Renal pelvis (tissue), 1 donor: ENCODE measurements at regions not wholly inside any gene's neighbourhood (a gene's known extent, or its start where the extent isn't known, plus 50 kb on each side); places are given as distances from the start of the nearest gene placed in this dataset.
"Not testable (repeated sequence)": the region's sequence is repeated elsewhere in the genome, so short reads cannot be mapped to it uniquely, and the experiment has no call there.

ENCODE experiments used
- DNase-seq: peaks from one replicate; pipeline ENCODE4 v3.0.0-alpha.2; 2013

DNA sequence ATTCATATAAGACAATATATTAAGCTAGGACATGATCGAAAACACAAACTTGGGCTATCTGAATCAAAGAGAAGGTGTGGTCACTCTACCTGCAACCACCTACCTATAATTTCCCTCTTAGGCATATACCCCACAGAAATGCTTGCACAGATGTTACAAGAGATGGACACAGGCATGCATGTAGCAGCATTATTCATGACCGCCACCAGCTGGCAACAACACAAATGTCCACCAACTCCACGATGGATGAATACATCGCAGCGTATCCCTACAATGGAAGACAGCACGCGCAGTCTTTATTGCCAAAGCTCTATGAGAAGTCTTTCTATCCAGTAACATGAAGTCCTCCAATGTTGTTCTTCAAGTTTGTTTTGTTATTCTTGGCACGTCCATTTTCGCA is 90.8 kb downstream of the ARL4C start:
- DNase-seq, result no peak

DNA sequence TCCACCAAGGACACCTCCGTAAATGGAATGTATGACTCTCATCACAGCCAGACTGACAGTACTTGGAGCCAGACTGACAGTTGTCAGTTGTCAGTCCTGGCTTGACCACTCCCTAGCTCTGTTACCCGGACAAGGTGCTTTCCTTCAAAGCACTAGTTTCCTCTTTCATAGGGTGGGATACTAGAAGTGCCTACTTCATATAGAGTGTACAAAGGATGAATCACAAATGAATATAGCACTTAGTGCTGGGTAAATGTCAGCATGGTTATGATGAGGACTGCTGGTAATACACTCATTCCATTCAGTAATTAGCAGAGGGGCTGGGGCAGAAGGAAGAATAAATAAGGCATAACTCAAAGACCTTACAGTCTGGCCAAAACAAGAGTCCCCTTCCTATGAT is 91.4 kb downstream of the ARL4C start:
- no peak for DNase-seq

DNA sequence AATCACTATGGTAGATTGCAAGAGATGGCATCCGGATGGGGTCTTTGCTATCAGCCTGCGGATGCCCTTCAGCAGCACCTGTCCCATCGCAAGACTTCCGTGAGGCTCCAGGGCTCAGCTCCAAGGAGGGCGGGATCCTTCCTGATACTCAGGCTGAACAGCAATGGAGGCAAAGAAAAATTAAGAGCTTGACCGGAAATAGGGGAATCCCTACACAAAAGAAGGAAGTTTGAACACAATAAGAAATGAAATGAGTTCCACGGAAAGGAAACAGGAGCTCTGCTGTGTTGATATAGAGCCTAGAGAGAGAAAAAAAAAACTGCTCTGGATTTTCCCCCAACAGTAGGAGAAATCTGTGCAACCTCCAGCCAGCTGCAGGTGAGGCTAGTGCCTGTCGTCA is 91.9 kb downstream of the ARL4C start:
- no peak for DNase-seq

DNA sequence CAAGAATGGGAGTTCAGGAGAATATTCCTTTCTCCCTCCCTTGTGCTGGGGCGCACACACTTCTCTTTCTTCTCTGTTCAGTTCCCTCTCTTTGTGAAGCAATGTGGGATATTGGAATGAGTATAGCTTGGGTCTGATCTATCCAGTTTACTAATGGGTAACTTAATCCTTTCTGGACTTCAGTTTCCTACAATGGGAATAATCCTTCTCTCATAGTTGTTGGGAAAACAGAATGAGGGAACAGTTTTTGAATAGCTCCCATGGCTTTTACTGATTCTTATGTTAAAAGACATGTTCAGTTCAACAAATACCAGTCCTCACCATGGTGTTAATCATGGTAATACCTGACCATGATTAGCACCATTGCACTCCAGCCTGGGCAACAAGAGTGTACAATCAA is 93.1 kb downstream of the ARL4C start:
- no peak for DNase-seq

- DNase-seq, result no peak
Observed at GRCh38 chr2:234403074-234403473, 93.8 kb downstream of the ARL4C start.

DNA sequence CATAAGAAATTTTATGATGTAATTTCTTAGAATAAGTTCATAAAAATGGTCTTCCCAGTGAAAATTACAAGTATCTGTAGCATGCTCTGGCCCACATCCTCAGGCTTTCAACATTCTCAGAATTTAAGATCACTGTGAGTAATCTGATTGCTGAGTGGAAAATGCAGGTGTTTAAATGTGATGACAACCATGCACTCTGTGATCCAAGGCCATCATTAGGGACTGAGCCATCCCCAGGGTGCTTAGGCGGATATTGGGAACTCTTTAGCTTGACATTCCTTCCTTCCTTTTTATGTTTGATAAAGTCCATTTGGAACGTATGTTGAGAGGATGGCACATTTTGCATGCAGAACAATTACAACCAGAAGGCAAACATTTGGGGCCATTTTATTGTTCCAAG is 95.5 kb downstream of the ARL4C start:
- DNase-seq, result no peak

DNA sequence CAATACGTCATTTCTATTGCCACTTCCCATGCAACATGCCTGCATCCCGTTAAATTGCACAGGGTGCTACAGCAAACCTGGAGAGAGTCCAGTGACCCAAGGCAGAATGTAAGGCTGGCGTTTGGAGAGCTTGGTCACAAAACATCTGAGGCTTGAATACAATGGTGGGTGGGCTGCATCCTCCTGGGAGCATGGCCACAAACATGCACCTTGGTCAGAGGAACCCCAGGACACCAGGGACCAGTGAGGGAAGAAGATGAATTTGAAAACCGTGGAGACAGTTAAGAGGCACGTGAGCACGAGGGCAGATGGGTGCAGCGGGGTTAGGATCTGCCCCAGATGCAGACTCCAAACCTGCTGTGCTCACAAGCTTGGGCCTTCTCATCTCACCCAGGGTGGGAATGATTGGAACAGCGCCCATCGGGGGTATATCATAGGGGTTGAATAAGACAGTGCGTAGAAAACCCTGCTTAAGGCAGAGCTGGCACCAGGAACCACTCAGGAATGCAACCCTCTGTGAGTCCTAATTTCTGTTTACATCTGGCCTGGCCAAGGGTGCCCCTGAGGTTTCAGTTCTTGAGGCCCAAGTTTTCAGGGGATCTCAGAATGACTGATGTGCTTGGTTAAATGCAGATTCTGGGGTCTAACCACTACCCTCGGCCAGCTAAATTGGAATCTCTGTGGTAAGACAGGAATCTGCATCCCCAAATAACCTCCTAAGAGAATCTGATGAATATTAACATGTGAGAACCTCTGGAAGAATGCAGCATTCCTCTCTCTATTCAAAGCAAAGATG is 97.2 kb downstream of the ARL4C start:
- no peak for DNase-seq

- no peak for DNase-seq
Observed at GRCh38 chr2:234398531-234398930, 98.3 kb downstream of the ARL4C start.

DNA sequence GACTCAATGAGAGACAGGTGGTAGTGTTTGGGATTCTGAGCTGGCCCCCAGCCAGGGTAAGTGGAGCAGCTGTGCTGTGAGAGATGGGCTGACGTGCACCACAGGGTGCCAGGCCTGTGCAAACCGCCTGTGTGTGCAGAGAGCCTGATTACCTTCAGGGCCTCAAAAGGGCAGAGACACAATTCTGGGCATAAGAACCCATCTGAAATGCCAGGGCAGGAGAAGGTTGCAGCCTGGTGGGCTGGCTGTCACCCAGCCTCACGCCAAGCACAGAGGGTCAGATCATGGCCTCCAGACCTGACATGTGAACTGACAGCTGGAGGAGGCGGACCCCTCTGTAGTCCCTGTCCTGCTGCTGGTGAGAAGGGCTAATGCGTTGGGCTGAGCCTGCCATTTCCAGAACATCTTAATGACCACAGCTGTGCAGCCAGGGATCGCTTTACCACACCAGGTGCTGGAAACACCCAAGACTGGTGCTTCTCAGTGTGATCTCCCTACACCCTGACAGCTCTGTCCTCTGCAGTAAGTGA is 100.9 kb downstream of the ARL4C start:
- DNase-seq, result no peak

- DNase-seq, result no peak
Observed at GRCh38 chr2:234394450-234394849, 102.4 kb downstream of the ARL4C start.

- DNase-seq, result no peak
Observed at GRCh38 chr2:234393354-234393753, 103.5 kb downstream of the ARL4C start.

DNA sequence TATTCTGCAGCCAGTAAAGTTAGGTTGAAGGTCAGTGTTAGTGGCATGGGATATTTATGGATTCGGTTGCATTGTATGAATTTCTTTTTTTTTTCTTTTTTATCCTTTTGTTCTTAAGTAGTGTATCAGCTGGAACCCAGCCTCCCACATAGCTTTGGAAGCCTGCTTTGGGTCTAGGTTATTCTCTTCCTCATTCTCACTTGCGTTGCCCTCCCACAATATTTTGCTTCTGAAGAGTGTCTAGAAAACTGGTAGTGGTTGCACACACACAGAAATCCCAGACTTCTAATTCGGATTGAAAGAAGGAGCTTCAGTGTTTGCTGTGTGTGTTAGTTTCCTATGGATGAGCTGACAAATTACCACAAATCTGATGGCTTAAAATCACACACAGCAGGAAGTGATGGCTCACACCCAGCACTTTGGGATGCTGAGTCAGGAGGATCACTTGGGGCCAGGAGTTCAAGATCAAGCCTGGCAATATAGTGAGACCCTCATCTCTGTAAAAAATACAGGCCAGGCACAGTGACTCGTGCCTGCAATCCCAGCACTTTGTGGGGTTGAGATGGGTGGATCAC is 104.8 kb downstream of the ARL4C start:
- DNase-seq, result no peak

DNA sequence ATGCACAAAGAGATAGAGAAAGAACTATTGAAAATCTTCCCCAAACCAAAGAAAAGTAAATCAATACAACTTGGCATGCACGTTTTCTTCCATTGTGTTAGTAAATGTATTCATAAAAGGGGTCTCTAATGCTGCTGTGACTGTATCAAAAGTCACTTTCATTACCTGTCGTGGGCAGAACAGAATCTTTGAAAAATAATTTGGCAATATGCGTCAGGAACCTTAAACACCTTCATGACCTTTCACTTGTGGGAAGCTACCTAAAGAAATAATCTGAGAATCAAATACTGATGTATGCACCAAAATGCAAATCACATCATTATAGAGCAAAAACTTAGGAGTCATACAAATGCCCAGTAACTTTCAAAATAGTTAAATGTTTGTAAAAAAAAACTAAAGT is 105.3 kb downstream of the ARL4C start:
- DNase-seq, result no peak

- DNase-seq, result not testable (repeated sequence)
Observed at GRCh38 chr2:234389661-234390060, 107.2 kb downstream of the ARL4C start.

DNA sequence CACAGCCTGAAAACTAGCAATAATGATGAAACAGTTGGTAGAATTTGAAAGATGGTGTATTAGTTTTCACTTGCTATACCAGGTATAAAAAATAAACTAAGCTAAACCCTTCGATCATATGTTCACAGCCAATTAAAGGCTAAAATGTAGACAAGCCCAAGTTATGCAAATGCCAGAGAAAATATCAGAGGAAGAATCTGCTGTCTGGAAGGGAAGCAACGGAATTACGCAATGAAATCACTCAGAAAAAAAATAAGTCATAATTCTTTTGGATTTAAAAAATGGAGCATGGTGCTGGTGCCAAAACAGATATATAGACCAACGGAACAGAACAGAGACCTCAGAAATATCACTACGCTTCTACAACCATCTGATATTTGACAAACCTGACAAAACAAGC is 108.3 kb downstream of the ARL4C start:
- DNase-seq, result no peak

GRCh38 chr2:234386971-234387370 is 109.9 kb downstream of the ARL4C start:
- DNase-seq, result no peak

GRCh38 chr2:234382131-234382530 is 114.8 kb downstream of the ARL4C start:
- DNase-seq, result no peak

- not testable (repeated sequence) for DNase-seq
Observed at GRCh38 chr2:234378958-234379357, 117.9 kb downstream of the ARL4C start.

GRCh38 chr2:234378440-234378839 is 118.4 kb downstream of the ARL4C start:
- DNase-seq, result no peak

- no peak for DNase-seq
Observed at GRCh38 chr2:234377761-234378391, 119.0 kb downstream of the ARL4C start.

- DNase-seq, result no peak
Observed at GRCh38 chr2:234376229-234376628, 120.7 kb downstream of the ARL4C start.

DNA sequence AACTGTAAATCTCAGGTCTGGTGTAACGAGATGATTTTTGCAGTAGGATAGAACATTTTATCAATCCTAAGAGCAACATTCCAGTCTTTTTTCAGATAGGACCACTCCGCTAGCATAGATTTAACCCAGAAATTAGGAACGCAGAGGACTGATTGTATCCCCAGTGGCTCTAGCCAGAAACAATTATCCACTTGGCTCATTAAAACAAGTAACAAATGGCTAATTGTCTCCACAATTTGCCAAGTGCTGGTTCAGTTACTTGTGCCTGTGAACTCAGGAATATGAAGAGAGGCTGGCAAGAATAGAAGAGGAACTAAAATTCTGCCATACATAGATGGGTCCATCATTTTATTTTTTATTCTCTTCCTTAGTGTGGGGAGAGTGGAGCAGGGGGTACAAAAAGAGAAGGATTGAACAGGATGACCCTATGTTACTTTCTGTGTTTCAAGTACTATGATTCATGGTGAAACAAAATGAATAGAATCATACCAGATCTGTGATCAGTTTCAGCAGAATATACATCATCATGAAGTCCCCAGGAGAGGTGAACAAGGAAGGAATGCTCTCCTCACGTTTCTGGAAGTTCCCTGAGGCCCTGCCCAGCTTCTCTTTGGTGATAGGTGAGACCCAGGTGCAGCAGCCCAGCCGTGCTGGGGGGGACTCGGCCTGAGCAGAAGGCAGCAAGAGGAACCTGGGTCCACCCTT is 121.6 kb downstream of the ARL4C start:
- DNase-seq, result no peak

DNA sequence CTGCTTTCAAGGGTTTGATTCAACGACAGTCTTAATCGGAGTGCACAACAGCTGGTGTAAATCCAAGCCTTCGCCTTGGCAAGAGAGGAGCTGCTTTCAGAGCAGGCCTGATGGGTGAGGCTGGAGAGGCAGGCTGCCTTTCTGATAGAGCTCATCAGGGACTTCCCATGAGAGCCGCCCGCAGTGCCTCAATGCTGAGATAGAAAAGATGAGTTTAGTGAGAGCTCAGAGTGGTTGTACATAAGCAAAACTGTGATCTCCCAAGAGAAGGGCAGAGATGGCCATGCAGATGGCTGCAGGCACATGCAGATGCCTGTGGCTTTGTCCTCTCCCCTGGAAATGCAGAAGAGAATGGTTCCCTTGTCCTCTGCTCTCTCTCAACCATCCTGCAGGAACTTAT is 122.1 kb downstream of the ARL4C start:
- DNase-seq, result no peak
